ENCODE measurements at regions not wholly inside any gene's neighbourhood (a gene's known extent, or its start where the extent isn't known, plus 50 kb on each side); places are given as distances from the start of the nearest gene placed in this dataset.
"Not testable (repeated sequence)": the region's sequence is repeated elsewhere in the genome, so short reads cannot be mapped to it uniquely, and the experiment has no call there.

DNA sequence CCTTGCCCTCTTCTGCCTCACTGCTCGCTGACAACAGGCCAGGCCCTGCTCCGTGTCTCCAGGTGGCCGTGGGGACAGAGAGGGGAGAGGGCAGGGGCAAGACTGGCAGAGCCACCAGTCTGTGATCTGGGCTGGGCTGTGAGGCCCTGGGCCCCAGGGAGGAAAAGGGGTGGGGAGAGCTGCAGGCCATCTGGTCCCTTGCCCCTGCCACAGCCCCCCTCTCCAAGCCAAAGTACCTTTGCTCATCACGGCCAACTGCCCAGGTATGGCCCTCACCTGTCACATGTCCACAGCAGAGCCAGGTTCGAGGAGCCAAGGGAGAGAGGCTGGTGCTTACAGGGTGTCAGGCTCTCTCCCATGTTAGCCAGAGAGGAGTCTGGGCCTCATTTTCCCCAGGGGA is 91.4 kb upstream of the LHX1 start:
- DNase-seq (ENCODE audit: low read depth), result no peak

GRCh38 chr17:36846410-36847292 is 90.6 kb upstream of the LHX1 start:
- no peak for DNase-seq (ENCODE audit: low read depth)

DNA sequence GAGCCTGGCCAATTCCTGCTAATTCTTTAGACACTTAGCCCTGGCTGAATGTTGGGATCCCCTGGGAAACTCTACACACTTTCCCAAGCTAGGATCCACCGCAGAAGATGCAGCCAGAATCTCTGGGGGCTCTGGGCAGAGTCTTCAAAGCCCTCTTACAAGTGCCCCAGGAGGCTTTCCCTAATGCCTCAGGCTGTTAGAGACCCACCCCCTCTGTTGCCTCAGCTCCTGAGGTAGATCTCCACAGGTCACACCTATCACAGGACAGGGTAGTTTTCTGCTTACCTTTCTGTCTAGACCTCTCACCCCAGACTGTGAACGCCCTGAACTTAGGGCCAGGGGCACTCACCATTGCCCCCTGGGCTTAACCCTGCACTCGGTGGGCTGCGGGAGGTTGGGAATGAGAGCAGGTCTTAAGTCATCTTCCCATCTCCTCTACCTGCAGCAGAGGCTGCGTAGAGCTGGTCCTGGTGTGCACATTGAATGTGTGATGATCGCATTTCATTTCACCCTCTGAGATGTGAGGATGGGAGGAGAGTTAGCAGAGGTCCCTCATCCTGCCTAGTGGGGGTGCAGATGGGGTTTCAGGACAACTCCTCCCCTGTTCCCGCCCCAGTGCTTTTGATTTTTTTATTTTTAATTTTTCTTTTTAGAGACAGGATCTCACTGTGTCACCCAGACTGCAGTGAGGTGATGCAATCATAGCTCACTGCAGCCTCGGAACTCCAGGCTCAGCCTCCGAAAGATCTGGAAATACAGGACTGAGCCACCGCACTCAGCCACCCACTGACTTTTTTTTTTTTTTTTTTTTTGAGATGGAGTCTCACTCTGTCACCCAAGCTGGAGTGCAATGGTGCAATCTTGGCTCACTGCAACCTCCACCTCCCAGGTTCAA is 89.0 kb upstream of the LHX1 start:
- DNase-seq (ENCODE audit: low read depth), result no peak

DNA sequence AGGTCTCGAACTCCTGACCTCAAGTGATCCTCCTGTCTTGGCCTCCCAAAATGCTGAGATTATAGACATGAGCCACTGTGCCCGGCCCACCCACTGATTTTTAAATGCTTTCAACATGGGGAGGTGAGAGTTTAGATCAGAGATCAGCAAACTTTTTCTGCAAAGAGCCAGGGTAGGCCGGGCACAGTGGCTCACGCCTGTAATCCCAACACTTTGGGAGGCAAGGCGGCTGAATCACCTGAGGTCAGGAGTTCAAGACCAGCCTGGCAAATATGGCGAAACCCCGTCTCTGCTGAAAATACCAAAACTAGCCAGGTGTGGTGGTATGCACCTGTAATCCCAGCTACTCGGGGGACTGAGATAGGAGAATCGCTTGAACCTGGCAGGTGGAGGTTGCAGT is 88.3 kb upstream of the LHX1 start:
- not testable (repeated sequence) for DNase-seq (ENCODE audit: low read depth)

DNA sequence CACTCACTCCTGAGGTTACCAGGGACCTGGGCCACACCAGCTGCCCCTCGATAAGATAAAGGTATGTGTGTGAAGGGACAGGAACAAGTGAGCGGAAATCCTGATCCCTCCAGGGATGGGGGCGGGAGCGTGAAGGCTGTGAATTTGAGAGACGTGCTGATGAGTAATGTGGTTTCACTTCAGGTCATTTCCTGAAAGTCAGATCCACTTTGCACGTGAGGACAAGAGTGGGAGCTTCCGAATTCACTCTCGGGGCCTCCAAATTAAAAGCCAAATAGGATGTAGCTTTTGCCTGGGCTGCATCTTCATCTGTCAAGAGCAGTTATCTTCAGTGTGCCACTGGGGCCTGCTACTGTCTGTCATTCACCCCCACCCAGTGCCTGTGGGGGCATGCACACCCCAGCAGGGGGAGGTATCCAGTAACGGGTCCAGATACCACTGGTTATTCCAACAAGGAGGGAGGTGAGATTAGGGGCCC is 87.4 kb upstream of the LHX1 start:
- no peak for DNase-seq (ENCODE audit: low read depth)

- DNase-seq (ENCODE audit: low read depth), result no peak
Measured at GRCh38 chr17:36850790-36851189, 86.5 kb upstream of the LHX1 start.

DNA sequence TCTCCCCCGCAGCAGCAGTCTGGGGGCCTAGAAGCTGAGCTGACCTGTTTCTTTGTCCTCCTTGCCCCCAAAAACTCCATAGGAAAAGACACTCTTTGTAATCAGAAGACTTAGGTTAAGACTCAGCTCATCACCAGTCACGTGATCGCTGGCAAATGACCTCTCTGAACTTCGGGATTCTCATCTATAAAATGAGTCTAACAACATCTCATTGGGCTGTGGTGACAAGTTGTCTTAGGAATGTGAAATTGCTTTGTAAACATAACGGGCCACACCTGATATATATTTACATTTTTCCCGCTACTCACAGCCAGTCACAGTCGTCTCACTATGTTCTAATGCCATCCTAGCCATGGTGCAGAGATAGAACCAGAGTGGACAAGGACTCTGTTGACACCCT is 86.0 kb upstream of the LHX1 start:
- DNase-seq (ENCODE audit: low read depth), result no peak

- DNase-seq (ENCODE audit: low read depth), result not testable (repeated sequence)
Measured at GRCh38 chr17:36852478-36852877, 84.8 kb upstream of the LHX1 start.

- DNase-seq (ENCODE audit: low read depth), result no peak
Measured at GRCh38 chr17:36854982-36855381, 82.3 kb upstream of the LHX1 start.

DNA sequence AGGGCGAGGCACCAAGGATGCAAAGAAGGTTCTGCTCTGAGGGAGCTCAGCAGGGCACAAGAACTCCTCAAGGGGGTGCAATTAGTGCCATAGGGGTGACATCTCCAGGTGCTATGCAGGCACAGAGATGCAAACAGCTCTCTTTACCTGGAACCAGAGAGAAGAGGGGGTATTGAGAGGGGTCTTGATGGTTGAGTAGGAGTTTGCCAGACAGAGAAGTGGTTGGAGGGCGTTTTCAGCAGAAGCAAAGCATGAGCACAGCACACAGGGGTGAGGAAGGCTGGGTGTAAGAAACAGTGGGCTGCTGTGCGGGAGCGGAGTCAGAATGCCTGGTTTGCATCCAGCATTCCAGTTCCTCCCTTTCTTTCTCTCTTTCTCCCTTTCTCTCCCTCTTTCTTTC is 81.8 kb upstream of the LHX1 start:
- DNase-seq (ENCODE audit: low read depth), result no peak

GRCh38 chr17:36856222-36856621 is 81.1 kb upstream of the LHX1 start:
- DNase-seq (ENCODE audit: low read depth), result no peak

DNA sequence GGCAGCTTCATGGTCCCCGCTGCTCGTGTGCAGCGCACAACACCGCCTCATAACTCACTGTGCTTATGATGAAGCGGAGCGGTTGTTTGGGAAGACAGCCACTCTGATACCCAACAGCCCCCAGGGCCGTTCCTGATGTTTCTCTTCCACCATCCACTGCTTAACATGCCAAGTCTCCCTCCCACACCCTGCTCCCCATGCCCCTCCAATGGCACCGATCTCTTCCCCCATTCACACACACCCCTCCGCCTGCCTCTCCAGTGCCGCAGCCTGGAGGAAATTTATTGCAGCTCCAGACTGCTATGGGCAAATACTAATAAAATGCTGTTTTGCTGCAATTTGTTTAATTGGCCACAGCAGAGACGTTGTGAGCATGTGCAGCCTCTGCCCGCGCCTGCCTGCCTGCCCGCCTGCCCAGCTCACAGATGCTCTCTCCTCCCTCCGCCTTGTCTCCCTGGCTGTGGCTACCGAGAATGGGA is 80.3 kb upstream of the LHX1 start:
- no peak for DNase-seq (ENCODE audit: low read depth)

DNA sequence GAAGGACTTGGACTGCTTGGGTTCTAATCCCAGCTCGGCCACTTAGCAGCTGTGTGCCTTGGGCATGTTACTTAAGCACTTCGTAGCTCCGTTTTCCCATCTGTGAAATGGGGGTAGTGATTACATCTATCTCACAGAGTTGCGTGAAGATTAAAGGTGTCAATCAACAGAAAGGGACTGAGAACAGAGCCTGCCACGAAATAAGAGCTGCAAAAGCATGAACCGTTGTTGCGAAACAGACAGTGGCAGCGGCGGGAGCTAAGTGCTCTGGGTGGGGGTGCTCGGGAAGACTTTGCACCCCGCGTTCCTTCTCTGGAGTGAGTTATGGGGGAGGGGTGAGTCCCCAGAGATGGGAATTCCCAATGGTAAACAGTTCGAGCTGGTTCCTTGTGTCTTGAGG is 79.6 kb upstream of the LHX1 start:
- DNase-seq (ENCODE audit: low read depth), result no peak

DNA sequence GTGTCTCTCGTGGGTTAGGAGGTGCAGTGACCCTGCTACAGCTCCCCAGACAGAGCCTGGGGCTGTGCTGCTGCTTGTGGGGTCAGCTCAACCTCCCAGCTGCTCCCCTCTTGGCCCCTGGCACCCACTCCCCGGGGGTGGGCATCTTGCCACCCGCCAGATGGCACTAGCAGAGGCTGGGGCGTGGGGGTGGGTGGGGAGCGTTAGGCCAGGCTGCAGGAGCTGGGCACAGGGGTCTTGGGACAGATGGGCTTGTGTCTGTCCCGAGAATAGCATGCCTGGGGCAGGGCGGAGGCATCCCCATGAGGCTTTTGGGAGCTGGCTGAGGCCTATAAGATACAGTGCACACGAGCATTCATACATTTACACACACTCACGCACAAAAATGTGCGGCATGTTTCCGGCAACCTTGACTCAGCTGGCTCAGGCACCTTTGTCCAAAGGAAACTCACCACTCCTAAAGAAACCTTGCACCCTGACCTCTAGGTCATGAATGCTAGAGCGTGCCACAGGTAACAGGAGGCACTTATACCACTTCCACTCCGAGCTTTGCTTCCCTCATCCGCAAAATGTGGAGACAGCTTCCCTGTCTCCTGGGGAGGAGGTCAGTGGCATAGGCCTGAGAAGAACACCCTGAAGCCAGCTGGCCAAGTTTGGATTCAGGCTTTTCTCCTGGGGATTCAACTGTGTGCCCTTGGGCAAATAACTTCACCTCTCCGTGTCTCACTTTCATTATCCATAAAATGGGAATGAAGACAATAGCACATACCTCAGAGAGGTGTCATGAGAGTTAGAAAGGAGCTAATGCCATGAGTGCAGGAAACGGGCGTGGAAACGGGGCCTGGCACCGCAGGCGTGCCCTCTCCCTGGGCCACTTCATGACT is 78.9 kb upstream of the LHX1 start:
- no peak for DNase-seq (ENCODE audit: low read depth)

DNA sequence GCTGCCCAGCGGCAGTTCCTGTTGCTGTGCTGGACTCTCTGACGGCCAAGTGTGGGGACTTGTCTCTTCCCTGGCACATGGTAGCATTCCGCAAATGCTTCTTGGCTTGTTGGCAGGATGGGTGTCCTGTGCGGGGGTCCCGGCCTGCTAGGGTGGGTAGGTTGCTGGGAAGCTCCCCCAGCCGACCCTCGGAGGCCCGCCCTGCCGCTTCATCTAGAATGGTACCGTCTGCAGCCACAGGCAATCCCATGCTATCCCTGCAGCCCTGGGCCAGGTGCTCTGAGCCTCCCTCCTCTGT is 78.3 kb upstream of the LHX1 start:
- DNase-seq (ENCODE audit: low read depth), result no peak

- DNase-seq (ENCODE audit: low read depth), result no peak
Measured at GRCh38 chr17:36859706-36860105, 77.6 kb upstream of the LHX1 start.

GRCh38 chr17:36861531-36861930 is 75.7 kb upstream of the LHX1 start:
- DNase-seq (ENCODE audit: low read depth), result no peak

GRCh38 chr17:36862116-36862920 is 75.0 kb upstream of the LHX1 start:
- DNase-seq (ENCODE audit: low read depth), result no peak

GRCh38 chr17:36863131-36863530 is 74.1 kb upstream of the LHX1 start:
- DNase-seq (ENCODE audit: low read depth), result no peak

- no peak for DNase-seq (ENCODE audit: low read depth)
Measured at GRCh38 chr17:36863676-36864612, 73.3 kb upstream of the LHX1 start.

Measured in forelimb muscle (tissue), 1 donor.